Body of pancreas (tissue), 4 donors: ENCODE measurements at regions not wholly inside any gene's neighbourhood (a gene's known extent, or its start where the extent isn't known, plus 50 kb on each side); places are given as distances from the start of the nearest gene placed in this dataset.

Source experiments
- POLR2A ChIP-seq, 3 donors: fragments of 450-650 bp; IDR thresholded peaks; one replicate each; pipeline ENCODE4 v1.6.1; 2016; ENCODE audit warnings: antibody characterized with exemption in 3 of 3, mild to moderate bottlenecking in 2 of 3
- TF ChIP-seq, protein P1 (sequence below), 7 experiments: fragments of 450-650 bp in 4 of 7; fragments of 200-600 bp in 3 of 7; sonication (generic) in 3 of 7; IDR thresholded peaks; one replicate each; pipeline ENCODE4 v1.5.1; 2016 to 2019; ENCODE audit warnings: antibody characterized with exemption in 7 of 7

DNA sequence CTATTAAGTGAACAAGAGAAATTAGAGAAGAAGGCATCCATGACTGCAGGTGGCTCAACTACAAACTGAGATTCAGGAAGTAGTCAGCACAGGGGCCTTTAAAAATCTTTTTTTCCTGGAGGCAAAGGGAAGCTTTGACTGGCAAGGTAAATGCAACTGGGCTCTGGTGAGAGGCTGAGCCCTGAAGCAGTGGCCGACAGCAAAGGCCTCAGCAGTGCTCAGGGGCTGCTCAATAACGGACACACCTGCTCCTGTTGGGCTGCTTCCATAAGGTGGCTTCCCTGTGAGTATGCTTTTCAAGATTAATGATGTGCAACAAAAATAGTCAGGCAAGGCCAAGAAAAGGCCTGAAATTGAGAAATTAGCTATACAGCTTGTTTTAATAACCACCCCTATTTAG, 134.2 kb upstream of the RGMB start:
- TF ChIP-seq, protein P1, sequence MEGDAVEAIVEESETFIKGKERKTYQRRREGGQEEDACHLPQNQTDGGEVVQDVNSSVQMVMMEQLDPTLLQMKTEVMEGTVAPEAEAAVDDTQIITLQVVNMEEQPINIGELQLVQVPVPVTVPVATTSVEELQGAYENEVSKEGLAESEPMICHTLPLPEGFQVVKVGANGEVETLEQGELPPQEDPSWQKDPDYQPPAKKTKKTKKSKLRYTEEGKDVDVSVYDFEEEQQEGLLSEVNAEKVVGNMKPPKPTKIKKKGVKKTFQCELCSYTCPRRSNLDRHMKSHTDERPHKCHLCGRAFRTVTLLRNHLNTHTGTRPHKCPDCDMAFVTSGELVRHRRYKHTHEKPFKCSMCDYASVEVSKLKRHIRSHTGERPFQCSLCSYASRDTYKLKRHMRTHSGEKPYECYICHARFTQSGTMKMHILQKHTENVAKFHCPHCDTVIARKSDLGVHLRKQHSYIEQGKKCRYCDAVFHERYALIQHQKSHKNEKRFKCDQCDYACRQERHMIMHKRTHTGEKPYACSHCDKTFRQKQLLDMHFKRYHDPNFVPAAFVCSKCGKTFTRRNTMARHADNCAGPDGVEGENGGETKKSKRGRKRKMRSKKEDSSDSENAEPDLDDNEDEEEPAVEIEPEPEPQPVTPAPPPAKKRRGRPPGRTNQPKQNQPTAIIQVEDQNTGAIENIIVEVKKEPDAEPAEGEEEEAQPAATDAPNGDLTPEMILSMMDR (IDR thresholded peaks at IDR 0.05): no peak
- TF ChIP-seq POLR2A (IDR thresholded peaks at IDR 0.05): no peak
